Hematopoietic multipotent progenitor cell treated with erythropoietin and hydrocortisone succinate and interleukin-3 and kit ligand, for 17 days (in vitro differentiated cells): ENCODE measurements at regions not wholly inside any gene's neighbourhood (a gene's known extent, or its start where the extent isn't known, plus 50 kb on each side); places are given as distances from the start of the nearest gene placed in this dataset.

Experiments
- DNase-seq: peaks from one replicate; pipeline ENCODE4 v3.0.0-alpha.2; 2015; ENCODE audit warnings: low spot score

- no peak for DNase-seq
Measured at GRCh38 chr1:29525941-29526340, 289.6 kb downstream of the PTPRU start.

DNA sequence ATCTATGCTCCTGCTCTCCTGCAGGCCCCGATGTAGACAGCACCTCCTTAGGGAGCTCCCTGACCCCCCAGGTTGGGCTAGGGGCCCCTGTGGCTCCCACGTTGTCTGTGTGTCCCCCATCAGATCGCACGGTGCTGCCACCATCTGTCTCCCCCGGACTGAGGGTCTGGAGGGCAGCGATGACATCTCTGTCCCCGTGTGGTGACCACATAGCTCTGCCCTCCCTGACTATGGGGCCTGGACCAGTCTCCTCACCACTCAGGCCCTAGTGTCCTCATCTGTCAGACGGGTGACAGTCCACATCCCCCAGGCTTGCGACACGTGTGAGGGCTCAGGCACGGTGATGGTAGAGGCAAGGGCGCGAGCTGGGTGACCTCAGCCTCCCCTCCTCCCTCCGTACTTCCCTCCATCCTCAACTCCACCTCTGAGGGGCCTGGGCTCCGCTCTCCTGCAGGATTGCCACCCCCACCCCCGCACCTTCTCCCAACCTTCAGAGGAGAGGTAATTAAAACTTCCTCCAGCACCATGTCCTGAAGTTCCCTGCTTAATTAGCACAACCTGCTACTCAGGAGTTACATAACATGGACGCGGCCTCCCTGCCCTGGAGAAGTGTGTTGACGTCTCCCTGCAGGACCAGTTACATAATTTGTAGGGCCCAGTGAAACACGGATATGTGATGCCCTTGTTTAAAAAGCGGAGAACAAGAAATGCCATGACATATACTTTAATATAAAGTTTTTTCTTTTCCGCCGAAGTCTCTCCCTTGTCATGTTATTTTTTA, 288.2 kb downstream of the PTPRU start:
- no peak for DNase-seq

- no peak for DNase-seq
Measured at GRCh38 chr1:29523576-29523975, 287.3 kb downstream of the PTPRU start.

DNA sequence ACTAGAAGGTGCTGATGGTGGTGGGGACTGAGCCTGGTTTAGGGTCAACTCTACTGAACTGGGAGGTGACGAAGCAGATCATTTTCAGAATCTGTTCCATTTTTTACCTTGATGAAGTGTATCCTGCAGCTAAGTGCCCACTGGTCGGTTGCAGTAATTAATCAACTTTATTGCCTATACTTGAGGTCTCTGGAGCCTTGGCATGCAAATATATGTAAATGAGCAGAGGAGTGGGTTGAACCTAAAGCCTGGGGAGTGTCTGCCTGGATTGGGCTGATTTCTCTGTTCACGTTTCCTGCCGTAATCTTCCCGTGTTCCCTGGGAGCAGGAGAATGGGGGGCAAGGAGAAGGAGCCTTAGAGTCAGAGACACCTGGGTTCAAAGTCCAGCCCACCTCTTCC, 286.8 kb downstream of the PTPRU start:
- DNase-seq, result no peak

- DNase-seq, result no peak
Measured at GRCh38 chr1:29521811-29522580, 285.7 kb downstream of the PTPRU start.

GRCh38 chr1:29521438-29521715, 285.1 kb downstream of the PTPRU start:
- DNase-seq, result no peak

DNA sequence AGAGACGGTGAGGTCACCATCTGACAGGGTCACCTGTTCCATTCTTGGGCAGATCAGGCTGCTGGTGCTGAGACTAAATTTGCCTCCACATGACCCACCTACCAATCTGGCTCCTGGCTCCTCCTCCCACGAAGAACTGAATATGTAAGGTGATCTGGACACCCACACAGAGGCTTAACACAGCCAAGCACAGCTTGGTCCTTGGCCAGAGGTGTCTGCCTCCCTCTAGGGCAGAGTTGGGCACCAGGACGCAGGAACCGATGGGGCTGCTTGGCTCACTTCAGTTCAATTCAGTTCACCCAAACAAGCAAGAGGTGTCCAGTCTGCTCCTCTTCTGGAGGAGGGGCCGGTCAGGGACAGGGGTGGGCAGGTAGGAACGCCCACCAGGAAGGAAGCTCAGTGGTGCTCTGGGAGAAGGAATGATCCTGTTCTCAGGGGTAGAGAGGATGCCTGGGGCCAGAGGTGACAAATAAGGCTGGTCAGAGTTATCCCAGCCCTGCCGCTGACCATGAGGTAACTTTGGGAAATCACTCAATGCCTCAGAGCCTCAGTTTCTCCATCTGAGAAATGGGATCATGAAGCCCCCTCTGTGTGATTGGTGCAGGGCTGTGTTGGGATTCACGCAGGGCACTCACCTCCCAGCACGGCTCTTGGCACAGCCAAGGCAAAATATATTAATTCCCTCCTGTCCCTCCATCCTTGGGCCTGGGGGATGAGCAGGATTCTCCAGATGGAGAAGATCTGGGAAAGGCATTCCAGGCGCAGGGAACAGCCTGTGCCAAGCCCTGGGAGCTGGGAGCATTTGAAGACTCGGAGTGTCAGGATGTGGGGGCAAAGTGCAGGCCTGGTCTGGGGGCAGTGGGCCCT, 284.5 kb downstream of the PTPRU start:
- no peak for DNase-seq

- DNase-seq, result no peak
Measured at GRCh38 chr1:29519788-29520110, 283.4 kb downstream of the PTPRU start.

- no peak for DNase-seq
Measured at GRCh38 chr1:29519108-29519787, 282.9 kb downstream of the PTPRU start.

DNA sequence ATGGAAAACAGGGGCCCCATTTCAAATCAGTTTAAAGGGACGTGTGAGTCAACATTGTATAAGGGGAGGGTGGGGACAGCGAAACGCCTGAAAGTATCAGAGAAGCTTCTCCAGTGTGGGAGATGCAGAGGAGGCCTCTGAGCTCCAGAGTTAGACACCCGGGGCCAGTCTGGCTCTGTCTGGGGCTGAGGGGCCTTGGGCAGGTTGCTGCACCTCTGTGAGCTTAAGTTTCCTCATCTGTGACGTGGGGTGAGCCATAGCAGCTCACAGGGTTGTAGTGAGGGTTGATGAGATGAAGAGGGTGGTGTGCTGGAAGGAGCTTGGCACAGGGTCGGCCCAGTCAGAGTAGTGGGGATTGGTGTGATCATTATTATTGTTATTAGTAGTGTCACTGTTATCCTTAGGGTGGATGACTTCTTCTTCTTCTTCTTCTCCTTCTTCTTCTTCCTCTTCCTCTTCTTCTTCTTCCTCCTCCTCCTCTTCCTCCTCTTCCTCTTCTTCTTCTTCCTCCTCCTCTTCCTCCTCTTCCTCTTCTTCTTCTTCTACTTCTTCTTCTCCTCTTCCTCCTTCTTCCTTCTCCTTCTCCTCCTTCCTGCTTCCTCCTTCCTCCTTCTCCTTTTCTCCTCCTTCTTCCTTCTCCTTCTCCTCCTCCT, 282.0 kb downstream of the PTPRU start:
- no peak for DNase-seq

- no peak for DNase-seq
Measured at GRCh38 chr1:29517251-29518086, 281.1 kb downstream of the PTPRU start.

GRCh38 chr1:29516063-29516820, 279.9 kb downstream of the PTPRU start:
- no peak for DNase-seq

GRCh38 chr1:29515170-29515955, 279.0 kb downstream of the PTPRU start:
- no peak for DNase-seq

DNA sequence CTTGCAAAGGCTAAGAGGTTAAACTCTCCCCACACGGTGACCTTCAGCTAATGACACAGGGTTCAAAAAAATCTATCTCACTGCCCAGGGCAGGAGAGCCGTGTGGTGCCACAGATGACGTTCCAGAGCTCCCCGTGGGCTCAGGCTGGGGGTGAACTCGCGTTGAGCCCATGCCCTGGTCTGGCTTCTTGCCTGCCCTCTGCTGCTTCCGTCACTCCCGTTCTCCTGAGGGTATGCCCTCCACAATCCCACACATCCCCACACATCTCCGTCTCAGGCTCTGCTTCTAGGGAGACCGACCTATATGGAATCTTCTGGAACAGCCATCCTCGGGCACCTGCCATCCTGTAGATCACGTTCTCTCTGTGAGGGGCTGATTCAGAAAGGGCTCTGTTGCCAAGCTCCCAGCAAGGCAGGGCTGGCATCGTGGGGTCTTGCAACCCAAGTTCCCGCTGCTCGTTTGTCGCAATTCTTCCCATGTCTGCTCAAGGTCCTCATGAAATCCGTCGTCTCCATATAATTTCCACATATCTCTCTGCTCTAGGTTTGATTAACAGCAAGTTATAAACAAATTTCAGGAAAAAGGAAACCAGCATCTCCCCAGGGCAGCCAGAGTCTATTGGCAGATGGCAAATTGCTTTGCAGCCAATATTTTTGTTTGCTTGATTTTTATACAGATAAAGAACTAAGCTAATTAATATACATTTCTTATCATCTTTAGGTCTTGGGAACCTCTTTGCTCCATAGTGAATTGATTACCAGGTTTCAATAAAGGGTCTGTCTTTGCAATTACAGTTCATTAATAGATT, 278.2 kb downstream of the PTPRU start:
- no peak for DNase-seq

DNA sequence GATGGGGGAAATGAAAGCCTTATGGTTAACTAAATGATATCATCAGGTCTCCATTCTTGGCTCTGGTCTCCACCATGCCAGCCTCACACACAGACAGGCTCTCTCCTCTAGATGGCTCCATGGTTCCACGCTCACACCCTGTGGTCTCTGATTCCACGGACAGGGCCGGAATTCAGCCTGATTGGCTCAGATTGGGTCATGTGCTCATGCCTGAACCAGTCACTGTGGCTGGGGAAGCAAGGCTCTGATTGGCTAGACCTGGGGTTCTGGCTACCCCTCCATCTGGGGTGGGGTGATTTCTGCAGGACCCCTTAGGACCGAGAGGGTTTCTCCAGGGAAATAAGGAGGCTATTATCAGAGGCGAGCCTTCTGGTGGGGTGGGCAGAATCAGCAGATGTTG, 277.0 kb downstream of the PTPRU start:
- DNase-seq, result peak; percentile 5

DNA sequence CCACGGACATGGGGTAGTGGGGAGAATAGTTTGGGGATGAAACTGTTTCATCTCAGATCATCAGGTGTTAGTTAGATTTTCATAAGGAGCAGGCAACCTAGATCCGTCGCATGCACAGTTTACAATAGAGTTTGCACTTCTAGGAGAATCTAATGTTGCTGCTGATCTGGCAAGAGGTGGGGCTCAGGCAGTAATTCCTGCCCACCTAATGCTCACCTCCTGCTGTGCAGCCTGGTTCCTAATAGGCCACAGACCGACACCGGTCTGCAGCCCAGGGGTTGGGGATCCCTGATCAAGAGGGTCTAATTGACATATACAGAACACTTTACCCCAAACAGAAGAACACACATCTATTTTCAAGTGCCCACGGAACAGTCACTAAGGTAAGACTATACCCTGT, 275.1 kb downstream of the PTPRU start:
- no peak for DNase-seq

DNA sequence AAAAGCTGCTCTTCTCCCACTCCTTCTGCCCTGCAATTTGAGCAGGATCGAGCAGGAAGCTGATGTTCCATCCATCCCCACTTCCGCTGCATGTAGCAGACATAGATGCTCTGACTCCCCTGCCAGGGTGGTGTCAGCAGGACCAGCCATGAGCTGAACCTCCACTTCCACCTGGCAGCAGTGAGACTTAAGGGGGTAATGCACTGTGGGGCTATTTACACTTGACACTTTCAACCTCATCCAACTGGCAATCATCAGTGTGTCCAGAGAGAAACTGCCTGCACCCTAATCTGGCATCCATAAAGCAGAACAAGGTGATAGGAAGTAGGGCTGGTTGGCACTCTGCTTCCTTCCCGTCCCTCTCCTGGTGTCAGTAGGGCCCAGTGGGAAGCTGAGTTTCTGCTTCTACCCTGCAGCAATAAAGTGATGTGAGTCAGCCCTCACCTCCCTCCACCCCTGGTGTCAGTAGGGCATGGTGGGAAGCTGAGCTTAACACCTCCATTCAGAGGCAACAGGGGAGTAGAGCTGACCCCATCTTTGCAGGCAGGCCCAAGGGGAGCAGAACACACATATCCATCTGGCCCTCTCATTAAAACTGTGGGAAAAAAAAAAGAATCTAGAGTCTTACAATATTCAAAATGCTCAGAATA, 272.3 kb downstream of the PTPRU start:
- no peak for DNase-seq

- DNase-seq, result no peak
Measured at GRCh38 chr1:29506678-29507225, 270.4 kb downstream of the PTPRU start.
